GM12875 (cell line): ENCODE measurements at regions not wholly inside any gene's neighbourhood (a gene's known extent, or its start where the extent isn't known, plus 50 kb on each side); places are given as distances from the start of the nearest gene placed in this dataset.

ENCODE experiments used
- H3K4me3 ChIP-seq: one replicate; pipeline ENCODE4 v1.5.1; 2011; ENCODE audit warnings: low read depth, low read length, control low read depth
- TF ChIP-seq, protein P1 (sequence below): IDR thresholded peaks from 2 replicates; pipeline ENCODE4 v1.5.1; 2011; ENCODE audit warnings: low read depth, mild to moderate bottlenecking, control low read depth, inconsistent platforms, low read length, moderate library complexity, borderline replicate concordance; ENCODE audit not compliant: insufficient read depth

DNA sequence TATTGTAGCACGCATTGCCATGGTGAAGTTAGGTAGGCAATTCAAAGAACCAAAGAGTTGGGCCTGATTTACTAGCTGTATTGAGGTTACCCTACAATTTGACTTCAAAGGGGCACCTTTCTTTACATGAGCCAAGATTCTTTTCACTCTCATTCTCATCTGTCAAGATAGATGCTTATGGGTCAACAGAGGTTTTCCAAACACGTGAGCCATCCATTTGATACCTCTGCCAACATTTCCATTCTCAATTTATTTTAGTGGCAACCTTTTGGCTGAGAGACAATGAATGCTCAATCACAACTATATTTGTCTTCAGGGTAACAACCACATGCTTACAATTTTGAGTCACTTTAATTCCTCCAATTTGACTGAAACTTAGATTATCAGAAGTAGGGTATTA lies 370.6 kb upstream of the CDH20 start:
- TF ChIP-seq, protein P1, sequence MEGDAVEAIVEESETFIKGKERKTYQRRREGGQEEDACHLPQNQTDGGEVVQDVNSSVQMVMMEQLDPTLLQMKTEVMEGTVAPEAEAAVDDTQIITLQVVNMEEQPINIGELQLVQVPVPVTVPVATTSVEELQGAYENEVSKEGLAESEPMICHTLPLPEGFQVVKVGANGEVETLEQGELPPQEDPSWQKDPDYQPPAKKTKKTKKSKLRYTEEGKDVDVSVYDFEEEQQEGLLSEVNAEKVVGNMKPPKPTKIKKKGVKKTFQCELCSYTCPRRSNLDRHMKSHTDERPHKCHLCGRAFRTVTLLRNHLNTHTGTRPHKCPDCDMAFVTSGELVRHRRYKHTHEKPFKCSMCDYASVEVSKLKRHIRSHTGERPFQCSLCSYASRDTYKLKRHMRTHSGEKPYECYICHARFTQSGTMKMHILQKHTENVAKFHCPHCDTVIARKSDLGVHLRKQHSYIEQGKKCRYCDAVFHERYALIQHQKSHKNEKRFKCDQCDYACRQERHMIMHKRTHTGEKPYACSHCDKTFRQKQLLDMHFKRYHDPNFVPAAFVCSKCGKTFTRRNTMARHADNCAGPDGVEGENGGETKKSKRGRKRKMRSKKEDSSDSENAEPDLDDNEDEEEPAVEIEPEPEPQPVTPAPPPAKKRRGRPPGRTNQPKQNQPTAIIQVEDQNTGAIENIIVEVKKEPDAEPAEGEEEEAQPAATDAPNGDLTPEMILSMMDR = no peak
- H3K4me3 ChIP-seq = no peak overlapping the region

DNA sequence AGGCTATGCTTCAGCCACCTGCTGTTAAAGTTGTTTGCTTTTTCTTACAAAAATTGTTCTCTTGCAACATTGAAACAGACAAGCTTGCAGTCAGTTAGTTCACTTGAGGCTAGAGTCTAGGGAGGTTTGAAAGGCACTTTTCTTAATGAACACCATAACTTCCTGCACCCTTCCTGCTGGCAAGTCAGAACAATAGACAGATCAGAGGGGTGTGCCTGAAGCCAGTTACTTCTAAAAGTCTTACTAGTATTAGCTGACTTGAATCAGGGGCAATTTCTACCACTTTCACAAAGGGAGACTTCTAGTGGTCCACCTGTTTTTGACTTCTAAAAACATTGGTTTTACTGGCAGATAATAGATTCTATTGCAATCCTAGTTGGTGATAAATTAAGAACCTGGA lies 367.4 kb upstream of the CDH20 start:
- TF ChIP-seq, protein P1 = no peak

DNA sequence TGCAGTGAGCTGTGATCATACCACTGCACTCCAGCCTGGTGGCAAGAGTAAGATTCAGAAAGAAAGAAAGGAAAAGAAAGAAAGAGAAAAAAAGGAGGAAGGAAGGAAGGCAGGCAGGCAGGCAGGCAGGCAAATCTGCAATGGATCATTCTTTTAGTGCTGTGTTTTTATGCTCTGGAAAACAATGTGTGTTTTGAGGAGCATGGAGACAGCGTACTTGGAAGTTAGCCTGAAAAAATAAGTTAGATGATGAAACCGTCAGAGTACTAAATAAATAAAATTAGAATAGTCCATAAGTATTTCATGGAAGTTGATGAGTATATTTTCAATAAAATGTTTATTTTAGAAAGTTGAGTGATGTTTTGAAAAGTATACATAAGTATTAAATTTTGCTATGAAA lies 366.4 kb upstream of the CDH20 start:
- no peak overlapping the region for H3K4me3 ChIP-seq
- TF ChIP-seq, protein P1 = no peak

More for the DNA sequence above, 367.4 kb upstream of the CDH20 start:
- no peak overlapping the region for H3K4me3 ChIP-seq

DNA sequence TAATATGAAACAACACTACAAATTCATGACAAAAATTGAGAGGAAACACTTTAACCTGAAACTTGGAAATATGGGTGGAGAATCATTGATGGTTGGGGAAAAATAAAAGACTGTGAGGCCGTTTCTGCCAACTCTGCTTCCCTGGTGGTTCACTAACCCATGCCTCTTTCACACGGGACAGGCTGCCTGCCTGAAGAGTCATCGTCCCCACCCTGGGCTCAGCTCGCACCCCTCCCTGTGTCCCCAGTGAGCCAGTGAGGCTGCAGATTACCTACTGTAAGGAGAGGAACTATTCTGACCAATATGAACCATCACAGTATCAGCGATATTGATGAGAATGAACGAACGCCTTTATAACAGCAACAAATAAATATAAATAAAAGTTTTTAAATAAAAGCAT lies 357.8 kb upstream of the CDH20 start:
- no peak overlapping the region for H3K4me3 ChIP-seq
- TF ChIP-seq, protein P1 = no peak

DNA sequence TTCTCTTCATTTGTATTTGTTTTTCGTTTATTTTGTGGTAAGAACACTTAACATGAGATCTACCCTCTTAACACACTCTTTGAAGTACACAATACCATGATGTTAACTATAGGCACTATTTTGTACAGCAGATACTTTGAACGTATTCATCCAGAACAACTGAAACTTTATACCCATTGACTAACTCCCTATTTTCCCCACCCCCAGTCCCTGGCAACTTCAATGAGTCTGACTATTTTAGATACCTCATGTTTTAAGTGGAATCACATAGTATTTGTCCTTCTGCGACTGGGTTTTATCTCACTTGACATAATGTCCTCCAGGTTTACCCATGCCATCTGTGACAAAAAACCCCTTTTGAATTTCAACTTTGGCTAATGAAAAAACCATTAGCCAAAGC lies 356.3 kb upstream of the CDH20 start:
- TF ChIP-seq, protein P1 = no peak
- H3K4me3 ChIP-seq = no peak overlapping the region

DNA sequence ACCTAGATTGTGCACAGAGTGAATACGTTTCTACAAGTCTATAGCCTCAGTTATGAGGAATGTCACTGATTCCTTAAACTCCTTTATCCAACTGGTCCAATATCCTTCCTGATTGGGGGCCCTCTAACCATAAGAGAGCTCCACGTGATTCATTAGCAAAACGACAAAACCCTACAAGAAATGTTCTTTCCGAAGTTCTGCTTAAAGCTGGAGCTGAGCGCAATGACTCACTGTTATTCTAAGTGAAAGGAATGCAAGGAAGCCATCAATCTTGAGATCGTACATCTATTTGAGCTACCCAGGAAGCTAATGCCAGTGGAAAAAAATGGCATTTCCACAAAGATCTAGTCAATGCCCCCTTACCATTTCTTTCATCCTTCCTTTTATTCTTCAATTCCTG lies 354.9 kb upstream of the CDH20 start:
- no peak overlapping the region for H3K4me3 ChIP-seq
- TF ChIP-seq, protein P1 = no peak

DNA sequence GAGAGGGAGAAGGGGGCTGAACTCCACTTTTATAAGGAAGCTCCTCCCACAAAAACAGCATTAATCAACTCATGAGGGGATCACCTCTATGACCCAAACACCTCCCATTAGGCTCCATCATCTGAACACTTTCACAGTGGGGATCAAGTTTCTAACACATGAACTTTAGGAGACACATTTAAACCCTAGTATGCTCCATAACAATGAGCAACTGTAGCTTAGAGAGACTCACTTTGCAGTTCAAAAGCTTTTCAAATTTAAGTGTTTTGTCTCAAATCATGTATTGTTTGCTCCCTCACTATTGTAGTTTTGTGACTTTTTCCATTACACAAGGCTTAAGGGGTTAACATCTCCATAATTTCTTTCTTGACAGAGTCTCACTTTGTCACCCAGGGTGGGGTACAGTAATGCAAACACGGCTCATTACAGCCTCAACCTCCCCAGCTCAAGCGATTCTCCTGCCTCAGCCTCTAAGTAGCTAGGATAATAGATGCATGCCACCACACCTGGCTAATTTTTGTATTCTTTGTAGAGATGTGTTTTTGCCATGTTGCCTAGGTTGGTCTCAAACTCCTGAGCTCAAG lies 352.7 kb upstream of the CDH20 start:
- H3K4me3 ChIP-seq = no peak overlapping the region
- TF ChIP-seq, protein P1 = no peak
